ACC112 (cell line): ENCODE measurements at regions not wholly inside any gene's neighbourhood (a gene's known extent, or its start where the extent isn't known, plus 50 kb on each side); places are given as distances from the start of the nearest gene placed in this dataset.

Source experiments
- H2AFZ ChIP-seq: fragments of 200-600 bp; sonication (generic); one replicate; pipeline ENCODE4 v1.6.0; 2017; ENCODE audit warnings: antibody characterized with exemption, low read length; ENCODE audit not compliant: unreplicated experiment
- H3K27ac ChIP-seq: fragments of 200-600 bp; sonication (generic); 2 replicates; pipeline ENCODE4 v1.5.1; 2014; ENCODE audit warnings: low read depth, mild to moderate bottlenecking, antibody characterized with exemption, low read length, moderate library complexity
- H3K27me3 ChIP-seq: fragments of 200-600 bp; sonication (generic); 2 replicates; pipeline ENCODE4 v1.6.1; 2014; ENCODE audit warnings: mild to moderate bottlenecking, antibody characterized with exemption, low read length, moderate library complexity, mixed read lengths; ENCODE audit not compliant: insufficient read depth
- H3K36me3 ChIP-seq: fragments of 200-600 bp; sonication (generic); 2 replicates; pipeline ENCODE4 v1.6.1; 2016; ENCODE audit warnings: mild to moderate bottlenecking, antibody characterized with exemption, low read length, moderate library complexity, mixed read lengths; ENCODE audit not compliant: insufficient read depth
- H3K4me1 ChIP-seq: fragments of 200-600 bp; sonication (generic); one replicate; pipeline ENCODE4 v1.6.1; 2016; ENCODE audit warnings: low read length, mixed read lengths; ENCODE audit not compliant: insufficient read depth, unreplicated experiment, control insufficient read depth
- H3K4me3 ChIP-seq: fragments of 200-600 bp; sonication (generic); 2 replicates; pipeline ENCODE4 v1.5.1; 2014; ENCODE audit warnings: mild to moderate bottlenecking, low read depth, low read length
- H3K79me2 ChIP-seq: fragments of 200-600 bp; sonication (generic); one replicate; pipeline ENCODE4 v1.6.0; 2016; ENCODE audit warnings: low read length; ENCODE audit not compliant: control insufficient read depth, unreplicated experiment, insufficient read depth

DNA sequence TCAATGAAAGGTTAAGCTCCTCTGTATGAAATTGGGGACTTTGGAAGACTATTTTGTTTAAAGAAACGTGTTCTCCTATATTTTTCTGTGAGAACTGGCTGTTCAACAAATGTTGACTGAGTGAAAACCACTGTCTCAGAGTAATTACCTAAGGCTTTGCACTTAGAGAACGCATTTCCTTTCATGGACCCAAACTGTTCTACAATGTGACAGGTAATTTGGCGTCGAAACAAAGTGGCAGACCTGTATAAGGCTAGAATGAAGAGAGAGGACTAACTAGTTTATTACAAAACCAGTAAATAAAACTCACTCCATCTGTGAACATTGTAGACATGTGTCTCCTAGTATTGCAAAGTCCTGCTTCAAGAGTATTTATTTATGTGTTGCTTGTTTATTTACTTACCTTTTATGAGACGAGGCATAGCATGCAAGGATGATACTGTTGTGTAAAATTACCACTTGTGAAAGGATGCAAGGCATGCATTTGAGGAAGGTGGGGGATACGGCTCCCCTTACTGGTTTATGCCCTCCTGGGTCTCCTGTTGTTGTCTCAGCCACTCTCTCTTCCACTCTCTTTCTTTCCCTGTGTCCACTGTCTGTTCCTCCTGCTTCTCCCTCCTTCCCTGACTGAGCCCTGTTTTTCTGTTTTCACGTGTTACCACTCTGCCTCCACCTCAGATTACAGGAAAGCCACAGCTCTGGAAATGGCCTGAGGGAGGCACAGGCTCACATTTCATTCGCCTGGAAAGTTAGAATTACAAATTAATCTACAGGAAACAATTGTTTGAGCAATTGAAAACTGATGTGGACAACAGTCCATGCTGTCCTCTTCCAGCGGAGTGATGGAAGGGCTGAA, 444.0 kb upstream of the ZNF608 start:
- Histone ChIP-seq H3K27me3 (no peaks in the 10 kb centered on the region), H3K79me2 (no peaks in the 10 kb centered on the region), H3K27ac (no peak overlapping the region), H3K4me1 (no peaks in the 10 kb centered on the region), H3K36me3 (no peaks in the 10 kb centered on the region), H2AFZ (no peak overlapping the region), H3K4me3 (no peak overlapping the region)

DNA sequence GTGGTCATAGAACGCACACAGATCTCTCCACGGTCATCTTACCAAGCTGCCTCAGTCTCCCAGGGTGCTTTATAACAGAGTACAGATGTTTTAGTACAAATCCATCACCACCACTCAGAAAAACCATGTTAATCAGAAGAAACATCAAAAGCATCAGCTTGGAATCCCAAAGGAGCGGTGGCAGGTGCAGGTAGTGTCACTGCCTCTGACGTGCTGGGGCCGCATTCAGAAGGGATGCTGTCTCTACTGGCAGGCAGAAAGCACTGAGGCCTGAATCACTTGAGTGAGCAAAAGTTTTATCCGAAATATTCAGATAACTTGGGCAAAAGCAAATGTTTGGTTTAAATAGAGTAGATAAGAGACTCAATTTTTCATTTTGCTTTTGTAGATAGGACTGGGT, 448.4 kb upstream of the ZNF608 start:
- no peaks in the 10 kb centered on the region for H3K27me3 ChIP-seq
- no peak overlapping the region for H2AFZ ChIP-seq
- H3K27ac ChIP-seq: no peak overlapping the region
- peaks cover 3% of the 10 kb centered on the region for H3K4me1 ChIP-seq
- H3K36me3 ChIP-seq: no peaks in the 10 kb centered on the region
- H3K79me2 ChIP-seq: no peaks in the 10 kb centered on the region
- no peak overlapping the region for H3K4me3 ChIP-seq

DNA sequence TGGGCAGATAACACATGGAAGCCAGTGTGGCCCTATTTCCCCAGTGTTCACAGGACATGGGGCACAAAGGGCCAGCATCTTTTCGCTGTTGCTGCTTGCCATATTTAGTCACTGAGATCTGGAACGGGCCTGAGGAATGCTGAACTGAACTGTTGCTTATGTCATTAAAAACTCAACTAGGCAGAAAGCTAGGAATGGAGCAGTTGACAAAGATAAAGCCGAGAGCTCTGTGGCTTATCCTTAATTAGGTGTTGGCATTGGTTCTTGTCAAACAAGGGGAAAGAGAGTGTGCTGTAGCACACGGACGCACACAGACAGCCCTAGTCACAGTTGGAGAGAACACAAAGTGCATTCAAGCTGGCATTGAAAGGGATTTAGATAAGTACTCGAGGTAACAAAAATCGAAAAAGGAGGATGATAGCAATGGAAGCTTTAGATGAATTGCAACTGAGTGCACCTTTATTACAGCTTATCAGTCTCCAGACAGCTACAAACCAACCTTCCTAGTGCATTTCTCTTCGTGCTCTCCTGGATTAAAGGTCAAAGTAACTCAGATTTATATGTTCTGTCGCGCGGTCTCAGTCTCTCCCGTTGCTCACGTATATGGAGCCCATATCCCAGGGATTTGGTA, 450.2 kb upstream of the ZNF608 start:
- peaks cover 3% of the 10 kb centered on the region for H3K4me1 ChIP-seq

DNA sequence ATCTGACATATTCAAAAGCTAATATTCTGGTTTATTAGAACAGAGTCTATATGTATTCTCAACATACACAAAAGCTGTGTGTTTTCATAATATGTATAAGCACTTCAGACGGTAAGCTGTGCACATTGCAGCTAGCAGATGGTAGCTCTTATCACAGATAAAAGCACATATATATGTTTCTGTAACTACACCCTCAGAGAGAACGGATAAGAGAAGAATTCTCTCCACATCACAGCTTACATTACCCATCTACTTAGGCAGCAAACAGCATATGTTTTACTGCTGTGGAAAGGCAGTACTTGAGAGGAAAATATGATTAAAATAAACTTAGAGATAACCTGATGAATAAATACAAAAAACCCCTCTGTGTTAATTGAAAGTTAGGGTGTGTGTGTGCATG, 450.9 kb upstream of the ZNF608 start:
- Histone ChIP-seq H2AFZ (no peak overlapping the region), H3K79me2 (no peaks in the 10 kb centered on the region), H3K27me3 (no peaks in the 10 kb centered on the region), H3K36me3 (no peaks in the 10 kb centered on the region), H3K4me3 (no peak overlapping the region), H3K27ac (no peak overlapping the region), H3K4me1 (peaks cover 3% of the 10 kb centered on the region)

More for the DNA sequence above, 450.2 kb upstream of the ZNF608 start:
- no peaks in the 10 kb centered on the region for H3K27me3 ChIP-seq
- H3K4me3 ChIP-seq: no peak overlapping the region
- H2AFZ ChIP-seq: no peak overlapping the region
- H3K36me3 ChIP-seq: no peaks in the 10 kb centered on the region
- no peaks in the 10 kb centered on the region for H3K79me2 ChIP-seq
- no peak overlapping the region for H3K27ac ChIP-seq

GRCh38 chr5:125198270-125198974, 452.0 kb upstream of the ZNF608 start:
- Histone ChIP-seq H3K27ac (no peak overlapping the region), H3K27me3 (no peaks in the 10 kb centered on the region), H2AFZ (no peak overlapping the region), H3K4me1 (peaks cover 3% of the 10 kb centered on the region), H3K79me2 (no peaks in the 10 kb centered on the region), H3K4me3 (no peak overlapping the region), H3K36me3 (no peaks in the 10 kb centered on the region)

DNA sequence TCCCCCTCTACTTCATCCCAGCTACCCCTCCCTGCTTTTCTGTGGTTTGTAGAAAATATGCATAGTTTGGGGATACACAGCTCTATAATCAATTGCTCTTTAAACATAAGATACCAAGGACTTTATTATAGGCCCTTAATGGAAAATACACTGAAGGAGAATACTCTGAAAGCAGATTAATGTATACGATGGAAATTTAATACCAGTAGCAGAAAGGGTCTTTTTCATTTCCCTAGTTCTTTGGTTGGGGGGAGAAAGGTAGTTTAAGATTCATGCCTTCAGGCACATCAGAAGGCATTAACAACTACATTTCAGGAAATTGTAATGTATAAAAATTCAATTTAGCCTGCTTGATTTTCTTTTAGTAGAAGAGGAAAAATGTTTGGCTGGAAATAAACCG, 452.9 kb upstream of the ZNF608 start:
- H3K36me3 ChIP-seq: no peaks in the 10 kb centered on the region
- H2AFZ ChIP-seq: no peak overlapping the region
- no peak overlapping the region for H3K4me3 ChIP-seq
- H3K27me3 ChIP-seq: no peaks in the 10 kb centered on the region
- H3K79me2 ChIP-seq: no peaks in the 10 kb centered on the region
- no peak overlapping the region for H3K27ac ChIP-seq
- H3K4me1 ChIP-seq: peaks cover 3% of the 10 kb centered on the region

DNA sequence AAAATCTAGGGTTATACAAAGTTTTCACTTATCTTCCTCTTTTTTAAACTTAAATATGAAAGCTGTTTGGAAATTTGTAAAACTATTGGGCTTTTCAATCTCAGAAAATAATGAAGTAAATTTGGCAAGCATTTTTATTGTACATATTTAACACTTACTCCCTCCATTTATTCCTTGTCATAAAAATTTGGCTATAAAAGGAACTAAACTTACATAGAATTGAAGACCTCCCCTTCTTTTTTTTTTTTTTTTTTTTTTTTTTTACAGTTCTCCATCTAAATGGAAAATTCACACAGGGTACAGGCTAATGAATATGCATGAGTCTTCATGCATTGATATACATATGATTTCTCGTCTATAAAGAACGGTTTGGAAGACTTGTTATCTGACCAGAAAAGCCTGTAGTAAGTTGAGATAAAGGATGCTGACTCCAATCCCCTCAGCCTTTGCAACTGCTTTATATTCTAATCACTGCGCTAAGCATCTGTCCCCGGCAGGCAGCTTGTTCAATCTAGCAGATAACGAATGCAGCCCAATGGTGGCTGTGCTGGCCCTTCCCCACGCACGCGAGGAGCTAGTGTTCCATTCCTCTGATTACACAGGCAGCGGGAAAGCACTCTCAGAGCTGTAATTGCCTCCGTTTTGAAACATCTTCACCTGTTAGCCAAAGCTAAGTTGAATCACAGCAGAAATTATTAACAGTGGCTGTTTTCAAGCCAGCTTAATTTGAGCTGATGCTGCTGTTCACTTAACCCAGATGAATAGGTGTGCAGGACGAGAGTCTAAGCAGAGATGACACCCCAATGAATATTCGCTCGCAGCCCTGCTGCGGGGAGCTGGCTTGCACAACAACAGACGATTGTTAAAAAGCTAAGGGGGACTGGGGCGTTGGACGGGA, 453.8 kb upstream of the ZNF608 start:
- H2AFZ ChIP-seq: no peak overlapping the region
- no peaks in the 10 kb centered on the region for H3K79me2 ChIP-seq
- H3K4me1 ChIP-seq: peaks cover 3% of the 10 kb centered on the region

DNA sequence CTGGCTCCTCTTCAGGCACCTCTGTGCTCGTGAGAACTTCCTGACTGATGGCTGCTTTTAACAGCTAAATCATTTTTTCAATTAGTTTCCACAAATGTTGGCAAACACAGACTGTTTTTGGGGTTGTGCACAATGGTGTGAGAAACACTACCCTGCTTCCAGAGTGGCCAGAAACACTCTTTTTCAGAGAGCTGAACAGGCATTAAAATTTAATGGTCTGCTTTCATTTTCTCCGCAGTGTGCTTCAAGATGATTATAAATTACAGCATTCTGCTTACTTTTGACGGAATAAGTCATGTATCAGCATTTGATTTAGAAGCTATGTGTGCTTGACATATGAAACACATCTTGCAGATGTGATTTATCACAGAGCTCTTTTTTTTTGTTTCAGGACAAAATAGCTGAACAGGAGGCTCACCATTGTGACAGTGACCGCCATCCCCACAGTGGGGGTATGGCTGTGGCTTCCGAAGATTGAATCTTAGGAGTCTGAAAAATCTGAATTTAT, 454.5 kb upstream of the ZNF608 start:
- Histone ChIP-seq H3K27me3 (no peaks in the 10 kb centered on the region), H3K4me3 (no peak overlapping the region), H3K36me3 (no peaks in the 10 kb centered on the region), H3K4me1 (peaks cover 3% of the 10 kb centered on the region), H2AFZ (no peak overlapping the region), H3K79me2 (no peaks in the 10 kb centered on the region), H3K27ac (no peak overlapping the region)

More for the DNA sequence above, 453.8 kb upstream of the ZNF608 start:
- Histone ChIP-seq H3K4me3 (no peak overlapping the region), H3K27me3 (no peaks in the 10 kb centered on the region), H3K27ac (no peak overlapping the region), H3K36me3 (no peaks in the 10 kb centered on the region)

DNA sequence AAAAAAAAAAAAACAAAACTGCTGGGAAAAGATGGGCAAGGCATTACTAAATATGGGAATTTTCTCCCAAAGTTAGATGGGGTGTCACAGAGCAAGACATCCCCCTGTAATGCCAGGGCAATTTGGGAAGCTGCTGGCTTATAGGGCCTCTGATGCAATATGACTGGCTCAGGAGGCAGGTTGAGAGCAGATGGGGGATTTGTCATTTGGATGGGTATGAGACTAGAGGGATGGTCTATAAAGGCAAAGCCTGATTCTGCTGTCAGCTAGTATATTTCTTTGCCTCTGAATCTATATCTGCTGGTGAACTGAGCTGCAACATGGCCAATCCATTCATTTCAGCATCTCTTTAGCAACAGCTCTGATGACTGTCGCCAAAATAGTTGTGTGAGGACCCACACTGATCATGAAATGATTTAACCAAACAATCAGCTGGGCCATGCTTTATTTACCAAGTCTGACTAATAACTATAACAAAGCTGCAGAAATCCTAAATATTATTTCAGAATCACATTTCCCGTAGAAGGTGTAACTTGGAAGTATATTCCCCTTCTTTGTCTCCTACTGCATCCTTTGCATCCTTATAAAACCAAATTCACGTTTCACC, 455.1 kb upstream of the ZNF608 start:
- Histone ChIP-seq H3K27ac (no peak overlapping the region), H3K4me1 (peaks cover 3% of the 10 kb centered on the region), H3K27me3 (no peaks in the 10 kb centered on the region), H3K79me2 (no peaks in the 10 kb centered on the region), H3K36me3 (no peaks in the 10 kb centered on the region), H3K4me3 (no peak overlapping the region), H2AFZ (no peak overlapping the region)

DNA sequence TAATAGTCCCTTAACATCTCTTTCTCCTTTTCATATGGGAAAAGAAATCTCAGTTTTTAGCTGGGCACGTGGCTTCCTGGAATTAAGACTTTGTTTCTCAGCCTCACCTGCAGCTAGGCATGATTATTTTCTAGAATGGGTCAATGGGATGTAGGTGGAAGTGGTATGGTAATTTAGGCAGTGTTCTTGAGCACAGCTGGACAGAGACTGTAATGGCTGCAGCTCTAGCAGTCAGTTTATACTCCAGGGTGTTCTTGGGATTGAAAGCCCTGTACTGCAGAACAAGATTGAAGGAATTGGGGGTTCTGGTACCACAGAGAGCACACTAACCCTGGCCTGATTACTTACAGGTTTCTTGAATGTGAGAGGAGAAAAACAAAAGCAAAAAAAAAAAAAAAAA, 455.9 kb upstream of the ZNF608 start:
- no peaks in the 10 kb centered on the region for H3K36me3 ChIP-seq
- H2AFZ ChIP-seq: no peak overlapping the region
- H3K79me2 ChIP-seq: no peaks in the 10 kb centered on the region
- H3K4me1 ChIP-seq: peaks cover 3% of the 10 kb centered on the region
- H3K4me3 ChIP-seq: no peak overlapping the region
- no peak overlapping the region for H3K27ac ChIP-seq
- H3K27me3 ChIP-seq: no peaks in the 10 kb centered on the region
